A673 (cell line): ENCODE measurements at regions not wholly inside any gene's neighbourhood (a gene's known extent, or its start where the extent isn't known, plus 50 kb on each side); places are given as distances from the start of the nearest gene placed in this dataset.

ENCODE experiments used
- EZH2 ChIP-seq: fragments of 200-600 bp; sonication (generic); IDR thresholded peaks from 2 replicates; pipeline ENCODE4 v1.6.1; 2017; ENCODE audit warnings: borderline replicate concordance, low read depth, mild to moderate bottlenecking, mixed read lengths, antibody characterized with exemption, low read length; ENCODE audit not compliant: poor library complexity, severe bottlenecking
- TF ChIP-seq, protein P1 (sequence below): fragments of 300-800, 200-600 bp; sonication (generic); conservative IDR thresholded peaks from 2 replicates; pipeline ENCODE4 v1.5.1; 2017; ENCODE audit warnings: low read depth, mild to moderate bottlenecking, antibody characterized with exemption, low read length, moderate library complexity, mixed read lengths

DNA sequence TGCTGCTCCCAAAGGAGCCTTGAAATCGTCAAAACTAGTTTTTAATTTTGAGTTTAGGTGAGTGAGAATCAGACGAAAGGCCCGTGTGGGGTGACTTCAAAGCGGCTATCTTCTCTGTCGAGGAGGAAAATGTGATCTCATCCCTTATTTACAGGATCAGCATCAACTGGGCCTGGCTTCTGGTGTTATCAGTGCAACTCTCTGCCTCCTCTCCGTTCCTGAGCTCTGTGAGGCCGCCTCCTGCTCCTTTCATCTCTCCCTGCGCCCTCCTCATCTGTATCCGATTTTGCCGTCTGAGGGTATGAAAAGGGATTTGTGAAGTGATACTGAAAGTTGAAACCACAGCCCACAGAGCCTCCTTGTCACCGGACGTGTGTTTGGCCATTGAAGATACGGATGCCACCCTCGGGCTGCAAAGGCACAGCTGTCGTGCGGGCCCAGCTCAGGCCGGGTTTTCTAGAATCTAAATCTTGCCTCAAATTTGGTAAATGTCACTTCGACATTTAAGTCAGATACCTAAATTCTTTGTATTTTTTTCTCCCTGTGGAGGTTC lies 408.7 kb upstream of the ADARB2 start:
- TF ChIP-seq, protein P1, sequence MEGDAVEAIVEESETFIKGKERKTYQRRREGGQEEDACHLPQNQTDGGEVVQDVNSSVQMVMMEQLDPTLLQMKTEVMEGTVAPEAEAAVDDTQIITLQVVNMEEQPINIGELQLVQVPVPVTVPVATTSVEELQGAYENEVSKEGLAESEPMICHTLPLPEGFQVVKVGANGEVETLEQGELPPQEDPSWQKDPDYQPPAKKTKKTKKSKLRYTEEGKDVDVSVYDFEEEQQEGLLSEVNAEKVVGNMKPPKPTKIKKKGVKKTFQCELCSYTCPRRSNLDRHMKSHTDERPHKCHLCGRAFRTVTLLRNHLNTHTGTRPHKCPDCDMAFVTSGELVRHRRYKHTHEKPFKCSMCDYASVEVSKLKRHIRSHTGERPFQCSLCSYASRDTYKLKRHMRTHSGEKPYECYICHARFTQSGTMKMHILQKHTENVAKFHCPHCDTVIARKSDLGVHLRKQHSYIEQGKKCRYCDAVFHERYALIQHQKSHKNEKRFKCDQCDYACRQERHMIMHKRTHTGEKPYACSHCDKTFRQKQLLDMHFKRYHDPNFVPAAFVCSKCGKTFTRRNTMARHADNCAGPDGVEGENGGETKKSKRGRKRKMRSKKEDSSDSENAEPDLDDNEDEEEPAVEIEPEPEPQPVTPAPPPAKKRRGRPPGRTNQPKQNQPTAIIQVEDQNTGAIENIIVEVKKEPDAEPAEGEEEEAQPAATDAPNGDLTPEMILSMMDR, result no peak
- TF ChIP-seq EZH2, result no peak
